ENCODE measurements at regions not wholly inside any gene's neighbourhood (a gene's known extent, or its start where the extent isn't known, plus 50 kb on each side); places are given as distances from the start of the nearest gene placed in this dataset.
A peak's percentile ranks its signal among the peaks of the same experiment; 100 is the strongest.

DNA sequence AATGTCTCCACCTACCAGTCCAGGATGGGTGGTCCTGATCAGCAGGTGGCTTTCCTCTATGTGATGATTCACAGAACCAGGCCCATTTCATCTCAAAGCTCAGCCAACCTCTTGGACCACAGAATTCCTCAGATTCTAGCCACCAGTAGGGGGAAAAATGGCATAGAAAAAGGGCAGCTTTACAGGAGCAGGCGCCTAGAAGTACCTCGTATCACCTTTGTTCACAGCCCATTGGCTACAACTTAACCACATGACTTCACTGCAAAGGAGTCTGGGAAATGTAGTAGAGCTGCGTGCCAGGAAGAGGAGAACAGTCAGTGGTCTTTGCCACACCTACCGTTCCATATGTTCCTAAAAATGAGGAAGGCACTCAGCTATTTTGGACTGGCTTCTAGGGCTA is 62.8 kb upstream of the DTNA start:
- intact Hi-C loops (cut with DNase I), result loop anchor here in 1 of 2 donors (10.0 kb wide), 1 partner anchor 152 kb away; no protein-coding TSS in a partner anchor
- ATAC-seq (peak in 3 of 4 donors; percentile 25 to 35 (median 28)), DNase-seq (no peak)
- H3K4me3 ChIP-seq, result no peak overlapping the region
- H3K36me3 ChIP-seq (ENCODE audit: insufficient read depth in 1 of 2, low read depth in 1 of 2), result no peaks in the 10 kb centered on the region
- peak overlapping the region; percentile 82 for H3K27ac ChIP-seq
- H3K27me3 ChIP-seq (ENCODE audit: insufficient read depth in 3 of 3, low read length in 2 of 3), result no peaks in the 10 kb centered on the region
- TF ChIP-seq, protein P1, sequence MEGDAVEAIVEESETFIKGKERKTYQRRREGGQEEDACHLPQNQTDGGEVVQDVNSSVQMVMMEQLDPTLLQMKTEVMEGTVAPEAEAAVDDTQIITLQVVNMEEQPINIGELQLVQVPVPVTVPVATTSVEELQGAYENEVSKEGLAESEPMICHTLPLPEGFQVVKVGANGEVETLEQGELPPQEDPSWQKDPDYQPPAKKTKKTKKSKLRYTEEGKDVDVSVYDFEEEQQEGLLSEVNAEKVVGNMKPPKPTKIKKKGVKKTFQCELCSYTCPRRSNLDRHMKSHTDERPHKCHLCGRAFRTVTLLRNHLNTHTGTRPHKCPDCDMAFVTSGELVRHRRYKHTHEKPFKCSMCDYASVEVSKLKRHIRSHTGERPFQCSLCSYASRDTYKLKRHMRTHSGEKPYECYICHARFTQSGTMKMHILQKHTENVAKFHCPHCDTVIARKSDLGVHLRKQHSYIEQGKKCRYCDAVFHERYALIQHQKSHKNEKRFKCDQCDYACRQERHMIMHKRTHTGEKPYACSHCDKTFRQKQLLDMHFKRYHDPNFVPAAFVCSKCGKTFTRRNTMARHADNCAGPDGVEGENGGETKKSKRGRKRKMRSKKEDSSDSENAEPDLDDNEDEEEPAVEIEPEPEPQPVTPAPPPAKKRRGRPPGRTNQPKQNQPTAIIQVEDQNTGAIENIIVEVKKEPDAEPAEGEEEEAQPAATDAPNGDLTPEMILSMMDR (IDR thresholded peaks at IDR 0.05), result no peak
- WGBS, 3 donors, result 74 to 89% (median 78%) methylated on average over 4 of the region's 4 CpGs
- no peaks in the 10 kb centered on the region for H3K9me3 ChIP-seq
- H3K4me1 ChIP-seq, result peaks cover 42% of the 10 kb centered on the region

- no peak for DNase-seq
- H3K36me3 ChIP-seq (ENCODE audit: insufficient read depth in 1 of 2, low read depth in 1 of 2), result no peaks in the 10 kb centered on the region
- H3K27me3 ChIP-seq (ENCODE audit: insufficient read depth in 3 of 3, low read length in 2 of 3), result no peaks in the 10 kb centered on the region
- intact Hi-C loops (cut with DNase I), result loop anchor here in 1 of 2 donors (10.0 kb wide), 1 partner anchor 154 kb away; no protein-coding TSS in a partner anchor
- peak overlapping the region; percentile 0 for H3K4me3 ChIP-seq
- H3K27ac ChIP-seq, result peak overlapping the region; percentile 82
- ATAC-seq, result peak in 1 of 4 donors; percentile 12
- peaks cover 42% of the 10 kb centered on the region for H3K4me1 ChIP-seq
- TF ChIP-seq, protein P1 (IDR thresholded peaks at IDR 0.05), result no peak
- H3K9me3 ChIP-seq, result no peaks in the 10 kb centered on the region
- 39 to 61% (median 42%) methylated on average over 3 of the region's 3 CpGs for WGBS, 3 donors
These were observed 61.7 kb upstream of the DTNA start for GRCh38 chr18:34648269-34648985.

- TF ChIP-seq, protein P1 (IDR thresholded peaks at IDR 0.05), result no peak
- Histone ChIP-seq H3K4me1 (peaks cover 39% of the 10 kb centered on the region), H3K27me3 (ENCODE audit: insufficient read depth in 3 of 3, low read length in 2 of 3) (no peaks in the 10 kb centered on the region), H3K27ac (peak overlapping the region; percentile 82), H3K36me3 (ENCODE audit: insufficient read depth in 1 of 2, low read depth in 1 of 2) (no peaks in the 10 kb centered on the region), H3K9me3 (no peaks in the 10 kb centered on the region), H3K4me3 (peak overlapping the region; percentile 44)
- DNase-seq (no peak), ATAC-seq (peak in 1 of 4 donors; percentile 29)
- intact Hi-C loops (cut with DNase I), result loop anchor here in 1 of 2 donors (10.0 kb wide), 1 partner anchor 154 kb away; no protein-coding TSS in a partner anchor
- WGBS, 3 donors, result 5 to 16% (median 7%) methylated on average over 4 of the region's 4 CpGs
These were observed 61.0 kb upstream of the DTNA start for GRCh38 chr18:34649080-34649479.

DNA sequence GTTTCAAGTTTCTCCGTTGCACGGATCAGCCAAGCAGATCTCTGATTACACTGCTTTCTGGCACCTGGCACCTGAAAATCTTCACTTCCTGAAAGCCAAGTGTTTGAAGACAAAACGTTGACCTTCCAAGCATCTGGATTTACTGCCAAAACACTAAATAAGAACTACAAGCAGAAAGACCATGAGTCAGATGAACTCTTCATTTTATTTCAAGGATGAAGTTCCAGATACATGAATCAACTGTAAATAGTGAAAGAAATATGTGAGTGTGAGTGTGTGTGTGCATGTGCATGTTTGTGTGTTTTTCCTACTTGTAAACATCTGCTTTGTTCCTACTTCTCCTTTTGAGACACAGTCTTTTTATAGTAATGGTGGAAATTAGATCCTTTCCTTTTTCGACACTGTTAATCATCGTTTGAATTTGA is 60.0 kb upstream of the DTNA start:
- peak overlapping the region; percentile 44 for H3K4me3 ChIP-seq
- DNase-seq, result no peak
- ATAC-seq, result peak; percentile 79 to 89 (median 84)
- TF ChIP-seq, protein P1 (IDR thresholded peaks at IDR 0.05), result no peak
- no peaks in the 10 kb centered on the region for H3K9me3 ChIP-seq
- peaks cover 34% of the 10 kb centered on the region for H3K4me1 ChIP-seq
- 6 to 10% (median 9%) methylated on average over 5 of the region's 5 CpGs for WGBS, 3 donors
- intact Hi-C loops (cut with DNase I), result loop anchor here in 1 of 2 donors (5.0 kb wide), 1 partner anchor 48 kb away; no protein-coding TSS in a partner anchor
- peak overlapping the region; percentile 82 for H3K27ac ChIP-seq
- no peaks in the 10 kb centered on the region for H3K36me3 ChIP-seq (ENCODE audit: insufficient read depth in 1 of 2, low read depth in 1 of 2)
- H3K27me3 ChIP-seq (ENCODE audit: insufficient read depth in 3 of 3, low read length in 2 of 3), result no peaks in the 10 kb centered on the region

All from psoas muscle (tissue), 7 donors.